ENCODE measurements at regions not wholly inside any gene's neighbourhood (a gene's known extent, or its start where the extent isn't known, plus 50 kb on each side); places are given as distances from the start of the nearest gene placed in this dataset.
A peak's percentile ranks its signal among the peaks of the same experiment; 100 is the strongest.

- intact Hi-C loops (cut with DNase I) = loop anchor here (5.0 to 10.0 kb wide), 2 partner anchors 51 to 1368 kb away; no protein-coding TSS in a partner anchor
- WGBS = 50% methylated on average over 4 of the region's 4 CpGs
- peaks cover 2% of the 10 kb centered on the region for H3K4me1 ChIP-seq (replicated peaks)
- no peaks in the 10 kb centered on the region for H3K9me3 ChIP-seq
- H3K27me3 ChIP-seq (replicated peaks; ENCODE audit: insufficient read depth) = no peaks in the 10 kb centered on the region
- no peak overlapping the region for H3K27ac ChIP-seq
- TF ChIP-seq POLR2A (IDR thresholded peaks at IDR 0.05) = no peak
- TF ChIP-seq CTCF (IDR thresholded peaks at IDR 0.05) = no peak
- TF ChIP-seq POLR2AphosphoS5 (IDR thresholded peaks at IDR 0.05) = no peak
- no peak for DNase-seq (ENCODE audit: low spot score)
- H3K4me3 ChIP-seq = no peak overlapping the region
- H3K36me3 ChIP-seq = no peaks in the 10 kb centered on the region
Observed at GRCh38 chr9:14403081-14403480, 89.1 kb upstream of the NFIB start.

GRCh38 chr9:14402583-14402982 is 88.6 kb upstream of the NFIB start:
- intact Hi-C loops (cut with DNase I) = loop anchor here (5.0 to 10.0 kb wide), 2 partner anchors 50 to 1368 kb away; no protein-coding TSS in a partner anchor
- Histone ChIP-seq H3K4me3 (no peak overlapping the region), H3K4me1 (replicated peaks) (peaks cover 2% of the 10 kb centered on the region), H3K36me3 (no peaks in the 10 kb centered on the region), H3K9me3 (no peaks in the 10 kb centered on the region), H3K27me3 (replicated peaks; ENCODE audit: insufficient read depth) (no peaks in the 10 kb centered on the region), H3K27ac (no peak overlapping the region)
- TF ChIP-seq POLR2A (IDR thresholded peaks at IDR 0.05) (no peak), CTCF (IDR thresholded peaks at IDR 0.05) (no peak)
- DNase-seq (ENCODE audit: low spot score) = no peak
- 41% methylated on average over 3 of the region's 3 CpGs for WGBS

- intact Hi-C loops (cut with DNase I) = loop anchor here (5.0 to 10.0 kb wide), 2 partner anchors 50 to 1367 kb away; no protein-coding TSS in a partner anchor
Observed at GRCh38 chr9:14401911-14402310, 88.0 kb upstream of the NFIB start.

GRCh38 chr9:14400658-14400995 is 86.7 kb upstream of the NFIB start:
- Histone ChIP-seq H3K27me3 (replicated peaks; ENCODE audit: insufficient read depth) (no peaks in the 10 kb centered on the region), H3K9me3 (no peaks in the 10 kb centered on the region), H3K36me3 (no peaks in the 10 kb centered on the region), H3K4me1 (replicated peaks) (peaks cover 2% of the 10 kb centered on the region), H3K4me3 (no peak overlapping the region), H3K27ac (no peak overlapping the region)
- WGBS = 69% methylated on average over 6 of the region's 6 CpGs
- DNase-seq (ENCODE audit: low spot score) = no peak
- intact Hi-C loops (cut with DNase I) = loop anchor here (5.0 to 10.0 kb wide), 2 partner anchors 48 to 1366 kb away; no protein-coding TSS in a partner anchor
- TF ChIP-seq POLR2A (IDR thresholded peaks at IDR 0.05) (no peak), CTCF (IDR thresholded peaks at IDR 0.05) (peak in 2 of 4 experiments; percentile 21 to 52), POLR2AphosphoS5 (IDR thresholded peaks at IDR 0.05) (peak; percentile 27)

More at GRCh38 chr9:14401911-14402310, 88.0 kb upstream of the NFIB start:
- H3K4me3 ChIP-seq = no peak overlapping the region
- no peaks in the 10 kb centered on the region for H3K27me3 ChIP-seq (replicated peaks; ENCODE audit: insufficient read depth)
- no peaks in the 10 kb centered on the region for H3K36me3 ChIP-seq
- H3K9me3 ChIP-seq = no peaks in the 10 kb centered on the region
- 85% methylated on average over 2 of the region's 2 CpGs for WGBS
- H3K27ac ChIP-seq = no peak overlapping the region
- peaks cover 2% of the 10 kb centered on the region for H3K4me1 ChIP-seq (replicated peaks)
- no peak for DNase-seq (ENCODE audit: low spot score)
- TF ChIP-seq CTCF (IDR thresholded peaks at IDR 0.05) = no peak
